IMR-90 (cell line): ENCODE measurements at regions not wholly inside any gene's neighbourhood (a gene's known extent, or its start where the extent isn't known, plus 50 kb on each side); places are given as distances from the start of the nearest gene placed in this dataset.

Source experiments
- ATAC-seq: fragments of 200-7000 bp; cut with Tn5 transposase; 2 replicates; pipeline ENCODE4 v1.9.1; 2020; ENCODE audit warnings: low read depth, mild to moderate bottlenecking, moderate library complexity
- BruUV-seq: library from RNA; stranded (reverse); fragments of 400-500 nt; replicated peaks from 2 replicates; lab custom pipeline; 2021; lab: Mats Ljungman, UMichigan
- CTCF ChIA-PET: fragments of 300-600 bp; formaldehyde crosslinking; extraction: SDS; loops from one replicate; lab custom pipeline; 2021; ENCODE audit warnings: antibody characterized with exemption; lab: Yijun Ruan, JAX
- POLR2A ChIA-PET: fragments of 300-600 bp; sonication (Branson Sonifier 250); formaldehyde crosslinking; loops from one replicate; lab custom pipeline; 2022; ENCODE audit warnings: antibody characterized with exemption; ENCODE audit not compliant: unreplicated experiment; lab: Charles Lee
- DNase-seq: peaks from one replicate; pipeline ENCODE4 v3.0.0; 2013
- H2AFZ ChIP-seq: replicated peaks from 2 replicates; pipeline ENCODE3; 2013; ENCODE audit warnings: low read length, mild to moderate bottlenecking; ENCODE audit not compliant: poor library complexity
- H2AK5ac ChIP-seq: 2 replicates; pipeline ENCODE4 v1.6.1; 2013; ENCODE audit warnings: low read depth, low read length, inconsistent platforms
- H2AK9ac ChIP-seq: replicated peaks from 2 replicates; pipeline ENCODE3; 2013; ENCODE audit warnings: mild to moderate bottlenecking, low read depth, low read length, moderate library complexity; ENCODE audit not compliant: poor library complexity
- H2BK120ac ChIP-seq: 2 replicates; pipeline ENCODE4 v1.6.1; 2013; ENCODE audit warnings: low read depth, low read length, inconsistent platforms
- H2BK15ac ChIP-seq: 3 replicates; pipeline ENCODE4 v1.6.1; 2013; ENCODE audit warnings: low read depth, low read length, inconsistent platforms
- H2BK20ac ChIP-seq: 2 replicates; pipeline ENCODE4 v1.6.1; 2013; ENCODE audit warnings: low read depth, mild to moderate bottlenecking, inconsistent platforms, low read length, moderate library complexity
- H2BK5ac ChIP-seq: 2 replicates; pipeline ENCODE4 v1.6.1; 2013; ENCODE audit warnings: mild to moderate bottlenecking, low read depth, low read length, inconsistent platforms; ENCODE audit not compliant: poor library complexity, severe bottlenecking
- H3K14ac ChIP-seq: replicated peaks from 2 replicates; pipeline ENCODE4 v1.6.1; 2013; ENCODE audit warnings: low read depth, low read length, inconsistent platforms
- H3K18ac ChIP-seq: 2 replicates; pipeline ENCODE4 v1.6.1; 2013; ENCODE audit warnings: low read depth, low read length, control low read depth
- H3K23ac ChIP-seq: 2 replicates; pipeline ENCODE4 v1.6.1; 2013; ENCODE audit warnings: low read depth, low read length, inconsistent platforms
- H3K27ac ChIP-seq: 2 replicates; pipeline ENCODE4 v1.5.1; 2013; ENCODE audit warnings: mild to moderate bottlenecking, control low read depth, low read length; ENCODE audit not compliant: insufficient read depth
- H3K27me3 ChIP-seq: 2 replicates; pipeline ENCODE4 v1.6.1; 2013; ENCODE audit warnings: low read length; ENCODE audit not compliant: control insufficient read depth, insufficient read depth
- H3K36me3 ChIP-seq: 2 replicates; pipeline ENCODE4 v1.6.1; 2013; ENCODE audit warnings: low read length, mixed read lengths; ENCODE audit not compliant: control insufficient read depth, insufficient read depth
- H3K4ac ChIP-seq: 2 replicates; pipeline ENCODE4 v1.6.1; 2013; ENCODE audit warnings: low read depth, low read length, inconsistent platforms
- H3K4me1 ChIP-seq: 2 replicates; pipeline ENCODE4 v1.6.1; 2013; ENCODE audit warnings: low read length, mixed read lengths; ENCODE audit not compliant: control insufficient read depth, insufficient read depth
- H3K4me2 ChIP-seq: 2 replicates; pipeline ENCODE4 v1.6.1; 2013; ENCODE audit warnings: low read depth, mild to moderate bottlenecking, control low read depth, low read length, moderate library complexity
- H3K4me3 ChIP-seq: 2 replicates; pipeline ENCODE4 v1.5.1; 2013; ENCODE audit warnings: low read depth, mild to moderate bottlenecking, control low read depth, low read length, moderate library complexity; ENCODE audit not compliant: insufficient read depth
- H3K56ac ChIP-seq: 2 replicates; pipeline ENCODE4 v1.6.1; 2013; ENCODE audit warnings: low read length, inconsistent platforms; ENCODE audit not compliant: insufficient read depth; ENCODE audit errors: extremely low read depth
- H3K79me1 ChIP-seq, 2 experiments: 2 replicates each; pipeline ENCODE4 v1.6.1; 2013; ENCODE audit warnings: low read length in 2 of 2, inconsistent platforms in 1 of 2, low read depth in 1 of 2
- H3K9ac ChIP-seq: 2 replicates; pipeline ENCODE4 v1.6.1; 2013; ENCODE audit warnings: low read depth, low read length, control low read depth
- H3K9me1 ChIP-seq: 2 replicates; pipeline ENCODE4 v1.6.1; 2013; ENCODE audit warnings: low read length, inconsistent platforms; ENCODE audit not compliant: insufficient read depth
- H3K9me3 ChIP-seq: 2 replicates; pipeline ENCODE4 v1.6.1; 2013; ENCODE audit warnings: low read length; ENCODE audit not compliant: control insufficient read depth, insufficient read depth
- H4K20me1 ChIP-seq: 2 replicates; pipeline ENCODE4 v1.6.1; 2013; ENCODE audit warnings: low read length, inconsistent platforms; ENCODE audit not compliant: insufficient read depth
- H4K5ac ChIP-seq: 2 replicates; pipeline ENCODE4 v1.6.1; 2013; ENCODE audit warnings: mild to moderate bottlenecking, low read depth, low read length, control low read depth
- H4K8ac ChIP-seq, 2 experiments: 2 replicates each; pipeline ENCODE4 v1.6.1; 2013; ENCODE audit warnings: low read depth in 2 of 2, low read length in 2 of 2, control low read depth in 1 of 2, inconsistent platforms in 1 of 2
- H4K91ac ChIP-seq: 2 replicates; pipeline ENCODE4 v1.6.1; 2013; ENCODE audit warnings: low read depth, low read length, inconsistent platforms; ENCODE audit not compliant: insufficient read depth
- CHD1 ChIP-seq: IDR thresholded peaks from 2 replicates; pipeline ENCODE4 v1.6.1; 2012; ENCODE audit warnings: low read depth, low read length, improper control_type of control experiment
- FOS ChIP-seq: fragments of 150-350 bp; IDR thresholded peaks from 2 replicates; pipeline ENCODE4 v1.6.1; 2016; ENCODE audit warnings: low read depth, low read length
- MAFK ChIP-seq: IDR thresholded peaks from 2 replicates; pipeline ENCODE4 v1.6.1; 2012; ENCODE audit warnings: low read depth, low read length, improper control_type of control experiment
- MXI1 ChIP-seq: IDR thresholded peaks from 2 replicates; pipeline ENCODE4 v1.6.1; 2012; ENCODE audit warnings: low read depth, mild to moderate bottlenecking, low read length, moderate library complexity, borderline replicate concordance
- RAD21 ChIP-seq: IDR thresholded peaks from 2 replicates; pipeline ENCODE4 v1.6.1; 2012; ENCODE audit warnings: low read length, improper control_type of control experiment
- SMC3 ChIP-seq: fragments of 150-350 bp; IDR thresholded peaks from 2 replicates; pipeline ENCODE4 v1.6.1; 2016; ENCODE audit warnings: low read depth, mild to moderate bottlenecking, antibody characterized with exemption, low read length, moderate library complexity
- WGBS, 2 experiments: methylation state at CpG; one replicate each; pipeline versions ENCODE4 v1.1.5 to v1.1.7; 2013; ENCODE audit warnings: missing lambda C conversion rate in 2 of 2; ENCODE audit not compliant: insufficient read length in 1 of 2; ENCODE audit errors: extremely low coverage in 2 of 2; 5-methylcytosine and 5-hydroxymethylcytosine counted together
- dilution Hi-C: fragments of 300-500 bp; cut with HindIII; formaldehyde crosslinking; loops from one replicate; pipeline ENCODE4 v1.14.3; 2018; ENCODE audit warnings: low sequenced_read_pairs; ENCODE audit not compliant: unreplicated experiment
- in situ Hi-C: fragments of 300-500 bp; cut with MboI; formaldehyde crosslinking; loops from 3 replicates; pipeline ENCODE4 v1.14.3; 2019; ENCODE audit warnings: low sequenced_read_pairs, inconsistent platforms, mixed read lengths
- intact Hi-C: fragments of 100-400 bp; cut with micrococcal nuclease; formaldehyde crosslinking; loops from 2 replicates; pipeline ENCODE4 v1.10.0; 2022
- TF ChIP-seq, protein P1 (sequence below): conservative IDR thresholded peaks from 2 replicates; pipeline ENCODE4 v1.5.1; 2012; ENCODE audit warnings: mild to moderate bottlenecking, low read depth, low read length, improper control_type of control experiment
- TF ChIP-seq, protein P2 (sequence below): fragments of 150-350 bp; IDR thresholded peaks from 2 replicates; pipeline ENCODE4 v1.6.1; 2017; ENCODE audit warnings: mild to moderate bottlenecking, antibody characterized with exemption, low read length, low read depth

DNA sequence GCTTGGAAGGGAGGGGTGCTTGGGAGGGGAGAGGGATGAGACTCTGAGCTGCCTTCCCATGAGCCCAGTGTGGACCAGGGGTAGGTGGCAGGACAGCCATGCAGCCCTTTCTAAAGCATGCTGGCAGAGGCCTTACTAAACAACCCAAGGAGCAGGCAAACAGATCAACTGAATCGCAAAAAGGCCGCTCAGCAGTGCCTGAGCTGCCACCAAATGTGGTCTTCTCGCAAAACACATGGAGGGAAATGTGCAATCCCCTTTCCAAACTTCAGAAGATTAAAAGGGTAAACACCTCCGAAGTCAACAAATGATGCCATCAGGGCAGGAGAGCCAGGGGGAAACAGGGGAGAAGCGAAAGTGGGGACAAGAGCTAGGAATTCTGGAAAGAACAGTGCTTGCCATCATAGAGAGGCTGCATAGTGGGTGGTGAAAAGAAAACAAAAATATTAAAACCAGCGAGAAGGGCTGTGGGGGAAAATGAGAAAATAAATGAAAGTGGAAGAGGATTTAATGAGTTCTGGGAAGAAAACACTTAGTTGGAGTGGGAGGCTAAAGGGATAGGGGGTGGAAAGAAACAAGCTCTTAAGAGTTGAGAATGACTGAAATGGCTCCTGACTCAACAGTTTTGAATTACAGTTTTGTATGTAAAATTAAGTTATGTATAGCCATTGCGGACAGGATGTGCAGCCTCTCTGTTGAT is 62.2 kb upstream of the ZNF32 start:
- no peaks in the 10 kb centered on the region for H3K79me1 ChIP-seq
- no peak overlapping the region for H3K23ac ChIP-seq
- no peaks in the 10 kb centered on the region for H4K20me1 ChIP-seq
- DNase-seq = no peak
- no peak overlapping the region for H4K8ac ChIP-seq
- WGBS, 2 experiments = 89 to 100% methylated on average over 1 to 3 of the region's 7 CpGs
- H3K27ac ChIP-seq = no peak overlapping the region
- no peak overlapping the region for H2AK5ac ChIP-seq
- intact Hi-C loops (no loop called here), in situ Hi-C loops (no loop called here), dilution Hi-C loops (no loop called here)
- ChIA-PET CTCF (interaction anchor here (0.6 to 1.4 kb wide), 2 partner anchors 21 to 182 kb away, joined by 3 to 4 read pairs; no protein-coding TSS in a partner anchor), POLR2A (interaction anchor here (0.6 kb wide), 1 partner anchor 660 kb away, joined by 3 read pairs; no protein-coding TSS in a partner anchor)
- no peak overlapping the region for H2BK15ac ChIP-seq
- no peaks in the 10 kb centered on the region for H3K36me3 ChIP-seq
- H2BK120ac ChIP-seq = no peak overlapping the region
- no peak overlapping the region for H3K9ac ChIP-seq
- no peak overlapping the region for H3K18ac ChIP-seq
- TF ChIP-seq, protein P1, sequence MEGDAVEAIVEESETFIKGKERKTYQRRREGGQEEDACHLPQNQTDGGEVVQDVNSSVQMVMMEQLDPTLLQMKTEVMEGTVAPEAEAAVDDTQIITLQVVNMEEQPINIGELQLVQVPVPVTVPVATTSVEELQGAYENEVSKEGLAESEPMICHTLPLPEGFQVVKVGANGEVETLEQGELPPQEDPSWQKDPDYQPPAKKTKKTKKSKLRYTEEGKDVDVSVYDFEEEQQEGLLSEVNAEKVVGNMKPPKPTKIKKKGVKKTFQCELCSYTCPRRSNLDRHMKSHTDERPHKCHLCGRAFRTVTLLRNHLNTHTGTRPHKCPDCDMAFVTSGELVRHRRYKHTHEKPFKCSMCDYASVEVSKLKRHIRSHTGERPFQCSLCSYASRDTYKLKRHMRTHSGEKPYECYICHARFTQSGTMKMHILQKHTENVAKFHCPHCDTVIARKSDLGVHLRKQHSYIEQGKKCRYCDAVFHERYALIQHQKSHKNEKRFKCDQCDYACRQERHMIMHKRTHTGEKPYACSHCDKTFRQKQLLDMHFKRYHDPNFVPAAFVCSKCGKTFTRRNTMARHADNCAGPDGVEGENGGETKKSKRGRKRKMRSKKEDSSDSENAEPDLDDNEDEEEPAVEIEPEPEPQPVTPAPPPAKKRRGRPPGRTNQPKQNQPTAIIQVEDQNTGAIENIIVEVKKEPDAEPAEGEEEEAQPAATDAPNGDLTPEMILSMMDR = no peak
- TF ChIP-seq SMC3 (no peak), MAFK (no peak), RAD21 (no peak), MXI1 (no peak), FOS (no peak), CHD1 (no peak)
- TF ChIP-seq, protein P2, sequence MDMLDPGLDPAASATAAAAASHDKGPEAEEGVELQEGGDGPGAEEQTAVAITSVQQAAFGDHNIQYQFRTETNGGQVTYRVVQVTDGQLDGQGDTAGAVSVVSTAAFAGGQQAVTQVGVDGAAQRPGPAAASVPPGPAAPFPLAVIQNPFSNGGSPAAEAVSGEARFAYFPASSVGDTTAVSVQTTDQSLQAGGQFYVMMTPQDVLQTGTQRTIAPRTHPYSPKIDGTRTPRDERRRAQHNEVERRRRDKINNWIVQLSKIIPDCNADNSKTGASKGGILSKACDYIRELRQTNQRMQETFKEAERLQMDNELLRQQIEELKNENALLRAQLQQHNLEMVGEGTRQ = no peak
- H2AK9ac ChIP-seq = no peak overlapping the region
- H3K9me3 ChIP-seq = no peaks in the 10 kb centered on the region
- H3K27me3 ChIP-seq = peaks cover 5% of the 10 kb centered on the region; the same call in 1 of the 2 replicates
- peaks cover 4% of the 10 kb centered on the region; the same call in 1 of the 2 replicates for H3K4me1 ChIP-seq
- no peak for ATAC-seq
- H3K56ac ChIP-seq = no peak overlapping the region
- H2BK20ac ChIP-seq = no peak overlapping the region
- H2BK5ac ChIP-seq = no peak overlapping the region
- H2AFZ ChIP-seq = no peak overlapping the region
- no peak overlapping the region for H3K4me2 ChIP-seq
- H3K4me3 ChIP-seq = no peak overlapping the region
- H3K14ac ChIP-seq = no peak overlapping the region
- no peak overlapping the region for H3K4ac ChIP-seq
- 0 out of 2 replicates have a peak, but pooled peaks cover 3% of the 10 kb centered on the region for H3K9me1 ChIP-seq
- BruUV-seq = no TSS peak
- no peak overlapping the region for H4K5ac ChIP-seq
- no peak overlapping the region for H4K91ac ChIP-seq
